Neural progenitor cell (in vitro differentiated cells): ENCODE measurements at regions not wholly inside any gene's neighbourhood (a gene's known extent, or its start where the extent isn't known, plus 50 kb on each side); places are given as distances from the start of the nearest gene placed in this dataset.

Experiments used
- CTCF ChIP-seq: fragments of 200-600 bp; sonication (generic); IDR thresholded peaks from 2 replicates; pipeline ENCODE4 v1.5.1; 2017; ENCODE audit warnings: antibody characterized with exemption, mild to moderate bottlenecking
- EZH2phosphoT487 ChIP-seq: fragments of 200-600 bp; sonication (generic); IDR thresholded peaks from 2 replicates; pipeline ENCODE4 v1.6.1; 2017; ENCODE audit warnings: antibody characterized with exemption

- TF ChIP-seq CTCF: no peak
- TF ChIP-seq EZH2phosphoT487: no peak
Observed at GRCh38 chrX:115437841-115438595, 123.0 kb upstream of the PLS3 start.
